HepG2 (cell line): ENCODE measurements at regions not wholly inside any gene's neighbourhood (a gene's known extent, or its start where the extent isn't known, plus 50 kb on each side); places are given as distances from the start of the nearest gene placed in this dataset.

Experiments used
- ATAC-seq: fragments of 200-7000 bp; cut with Tn5 transposase; 3 replicates; pipeline ENCODE4 v1.9.1; 2020; ENCODE audit warnings: mild to moderate bottlenecking, moderate library complexity
- BruUV-seq: library from RNA; stranded (reverse); fragments of 400-500 nt; replicated peaks from 2 replicates; lab custom pipeline; 2021; lab: Mats Ljungman, UMichigan
- CTCF ChIA-PET: fragments of 300-600 bp; formaldehyde crosslinking; extraction: SDS; loops from one replicate; lab custom pipeline; 2021; ENCODE audit warnings: low total read pairs, inconsistent platforms, low intra/inter-chr PET ratio; lab: Yijun Ruan, JAX
- POLR2A ChIA-PET: fragments of 350-600 bp; sonication (Branson Sonifier 250); formaldehyde crosslinking; loops from one replicate; lab custom pipeline; 2020; ENCODE audit warnings: antibody characterized with exemption, inconsistent platforms; lab: Yijun Ruan, JAX
- DNase-seq: peaks from one replicate; pipeline ENCODE4 v3.0.0-alpha.2; 2015; ENCODE audit warnings: low spot score
- FAIRE-seq: peaks from 3 replicates; lab custom pipeline; 2011; peaks lifted over from hg19 to GRCh38; lab: Jason Lieb, UNC
- H2AFZ ChIP-seq: one replicate; pipeline ENCODE4 v1.6.1; 2011; ENCODE audit warnings: low read length, inconsistent platforms
- H3K27ac ChIP-seq: fragments of 300-600 bp; 3 replicates; pipeline ENCODE4 v1.8.0; 2011; ENCODE audit warnings: mixed run types, mild to moderate bottlenecking, mixed read lengths, low read length, inconsistent platforms; ENCODE audit not compliant: insufficient read depth; ENCODE audit errors: extremely low read length
- H3K27me3 ChIP-seq, 2 experiments: fragments of 200-600 bp in 1 of 2; 2 replicates in 1 of 2; 3 replicates in 1 of 2; pipeline versions ENCODE4 v1.6.0 to v1.8.0; 2011; ENCODE audit warnings: low read length in 2 of 2, mild to moderate bottlenecking in 2 of 2, moderate library complexity in 2 of 2, inconsistent platforms in 1 of 2; ENCODE audit not compliant: insufficient read depth in 2 of 2, control insufficient read depth in 1 of 2
- H3K36me3 ChIP-seq, 2 experiments: fragments of 200-600 bp in 1 of 2; replicated peaks in 1 of 2; 2 replicates in 1 of 2; 3 replicates in 1 of 2; pipeline versions ENCODE4 v1.5.1 to v1.8.0; 2011; ENCODE audit warnings: low read length in 2 of 2, inconsistent platforms in 1 of 2; ENCODE audit not compliant: insufficient read depth in 2 of 2, control insufficient read depth in 1 of 2
- H3K4me1 ChIP-seq: 2 replicates; pipeline ENCODE4 v1.5.1; 2012; ENCODE audit warnings: low read length, inconsistent platforms; ENCODE audit not compliant: insufficient read depth
- H3K4me2 ChIP-seq: 2 replicates; pipeline ENCODE4 v1.6.0; 2011; ENCODE audit warnings: low read depth, low read length, inconsistent platforms
- H3K4me3 ChIP-seq, 3 experiments: fragments of 200-600 bp in 1 of 3; sonication (generic), shearing (Covaris generic) in 1 of 3; replicated peaks in 1 of 3; 2 replicates each; pipeline ENCODE4 v1.5.1; 2011 to 2016; ENCODE audit warnings: low read length in 3 of 3, inconsistent platforms in 2 of 3, low read depth in 2 of 3, mild to moderate bottlenecking in 2 of 3, control low read depth in 1 of 3, mixed read lengths in 1 of 3; ENCODE audit not compliant: insufficient read depth in 1 of 3
- H3K79me2 ChIP-seq: one replicate; pipeline ENCODE4 v1.6.1; 2011; ENCODE audit warnings: low read length, inconsistent platforms; ENCODE audit not compliant: insufficient read depth
- H3K9ac ChIP-seq: 2 replicates; pipeline ENCODE4 v1.6.0; 2011; ENCODE audit warnings: mild to moderate bottlenecking, low read depth, low read length, inconsistent platforms; ENCODE audit not compliant: insufficient read depth
- H3K9me3 ChIP-seq: 2 replicates; pipeline ENCODE4 v1.5.1; 2012; ENCODE audit warnings: mild to moderate bottlenecking, low read length
- H4K20me1 ChIP-seq: 2 replicates; pipeline ENCODE4 v1.6.0; 2011; ENCODE audit warnings: inconsistent platforms, mild to moderate bottlenecking, low read length, moderate library complexity; ENCODE audit not compliant: insufficient read depth
- BORCS8-MEF2B ChIP-seq: sonication (generic); formaldehyde crosslinking; IDR thresholded peaks from 2 replicates; pipeline ENCODE4 v1.8.0; 2022; ENCODE audit warnings: mild to moderate bottlenecking, missing genetic modification reagents
- CEBPG ChIP-seq: IDR thresholded peaks from 2 replicates; pipeline ENCODE4 v1.6.1; 2016
- HNRNPLL ChIP-seq: fragments of 200-400 bp; formaldehyde crosslinking; IDR thresholded peaks from 2 replicates; pipeline ENCODE4 v1.6.1; 2017; ENCODE audit warnings: mild to moderate bottlenecking, low read depth, low read length; ENCODE audit not compliant: poor library complexity, severe bottlenecking
- LCORL ChIP-seq, 2 experiments: fragments of 450-650 bp in 1 of 2; sonication (generic) in 1 of 2; formaldehyde crosslinking in 1 of 2; IDR thresholded peaks; 2 replicates each; pipeline versions ENCODE4 v1.5.0 to v1.6.1; 2017 to 2020; ENCODE audit warnings: antibody characterized with exemption in 1 of 2, missing genetic modification reagents in 1 of 2
- NR2F1 ChIP-seq, 2 experiments: fragments of 450-650 bp in 1 of 2; formaldehyde crosslinking in 1 of 2; IDR thresholded peaks; 2 replicates each; pipeline versions ENCODE4 v1.5.0 to v1.6.1; 2016 to 2020; ENCODE audit warnings: mild to moderate bottlenecking in 1 of 2, missing compliant biosample characterization in 1 of 2, missing genetic modification reagents in 1 of 2, moderate library complexity in 1 of 2
- SKI ChIP-seq: fragments of 450-650 bp; IDR thresholded peaks from one replicate; pipeline ENCODE4 v1.6.1; 2018; ENCODE audit warnings: mild to moderate bottlenecking; ENCODE audit not compliant: partially characterized antibody
- SMC3 ChIP-seq: IDR thresholded peaks from 2 replicates; pipeline ENCODE4 v1.6.1; 2011; ENCODE audit warnings: low read length, improper control_type of control experiment
- ZFP36L2 ChIP-seq: sonication (generic); formaldehyde crosslinking; IDR thresholded peaks from 2 replicates; pipeline ENCODE4 v1.4.0; 2020; ENCODE audit warnings: missing genetic modification reagents
- ZNF253 ChIP-seq: sonication (generic); formaldehyde crosslinking; IDR thresholded peaks from 2 replicates; pipeline ENCODE4 v1.8.0; 2022; ENCODE audit warnings: mild to moderate bottlenecking, missing genetic modification reagents, borderline replicate concordance
- ZNF326 ChIP-seq: sonication (generic); formaldehyde crosslinking; IDR thresholded peaks from 2 replicates; pipeline ENCODE4 v1.4.0; 2020; ENCODE audit warnings: missing genetic modification reagents, borderline replicate concordance
- ZNF33B ChIP-seq: sonication (generic); formaldehyde crosslinking; IDR thresholded peaks from 2 replicates; pipeline ENCODE4 v1.5.1; 2020; ENCODE audit warnings: mild to moderate bottlenecking, missing genetic modification reagents
- ZNF460 ChIP-seq: sonication (generic); formaldehyde crosslinking; IDR thresholded peaks from 2 replicates; pipeline ENCODE4 v1.5.1; 2020; ENCODE audit warnings: missing genetic modification reagents, mild to moderate bottlenecking, borderline replicate concordance
- ZNF670 ChIP-seq: sonication (generic); formaldehyde crosslinking; IDR thresholded peaks from 2 replicates; pipeline ENCODE4 v1.8.0; 2022; ENCODE audit warnings: mild to moderate bottlenecking, missing genetic modification reagents, borderline replicate concordance
- ZNF713 ChIP-seq: sonication (generic); formaldehyde crosslinking; IDR thresholded peaks from 2 replicates; pipeline ENCODE4 v1.4.0; 2020; ENCODE audit warnings: mild to moderate bottlenecking, missing genetic modification reagents
- WGBS: methylation state at CpG from one replicate; pipeline ENCODE4 v1.1.6; 2017; ENCODE audit warnings: low lambda C conversion rate; 5-methylcytosine and 5-hydroxymethylcytosine counted together
- in situ Hi-C: cut with HindIII; loops from 2 replicates; pipeline ENCODE4 v1.10.0; 2017; ENCODE audit warnings: low pct_unique_long_range_greater_than_20kb; ENCODE audit not compliant: extremely low pct_ligation_motif_present
- intact Hi-C: fragments of 100-400 bp; cut with micrococcal nuclease; formaldehyde crosslinking; loops from one replicate; pipeline ENCODE4 v1.10.0; 2022; ENCODE audit not compliant: unreplicated experiment
- TF ChIP-seq, protein P1 (sequence below): conservative IDR thresholded peaks from 2 replicates; pipeline ENCODE4 v1.6.1; 2018; ENCODE audit warnings: missing genetic modification reagents
- TF ChIP-seq, protein P2 (sequence below): sonication (generic); formaldehyde crosslinking; IDR thresholded peaks from 2 replicates; pipeline ENCODE4 v1.5.1; 2020; ENCODE audit warnings: mild to moderate bottlenecking, missing genetic modification reagents, borderline replicate concordance
- TF ChIP-seq, protein P3 (sequence below): IDR thresholded peaks from 2 replicates; pipeline ENCODE4 v1.6.1; 2016; ENCODE audit warnings: mild to moderate bottlenecking

DNA sequence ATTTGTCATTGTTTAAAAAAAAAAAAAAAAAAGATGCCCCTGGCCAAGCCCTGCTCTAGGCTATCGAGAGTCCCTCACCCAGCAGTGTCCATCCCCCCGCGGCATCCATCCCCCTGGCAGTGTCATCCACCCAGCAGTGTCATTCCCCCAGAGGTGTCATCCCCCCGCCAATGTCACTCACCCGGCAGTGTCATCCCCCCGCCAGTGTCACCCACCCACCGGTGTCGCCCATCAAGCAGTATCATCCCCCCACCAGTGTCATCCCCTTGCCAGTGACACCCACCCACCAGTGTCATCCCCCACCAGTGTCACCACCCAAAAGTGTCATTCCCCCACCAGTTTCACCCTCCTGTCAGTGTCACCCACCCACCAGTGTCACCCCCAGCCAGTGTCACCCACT lies 99.3 kb upstream of the PRR20G start:
- no TSS peak for BruUV-seq
- CTCF ChIA-PET = no interaction called here

More for the DNA sequence above, 99.3 kb upstream of the PRR20G start:
- no peaks in the 10 kb centered on the region for H3K9me3 ChIP-seq
- H3K27me3 ChIP-seq = peaks cover 0 to 52% of the 10 kb centered on the region in 2 experiments; a peak in 3 of 5 replicates
- ATAC-seq = no peak
- no peak overlapping the region for H3K4me3 ChIP-seq
- POLR2A ChIA-PET = no interaction called here
- in situ Hi-C loops (no loop called here), intact Hi-C loops (no loop called here)
- no peaks in the 10 kb centered on the region for H3K79me2 ChIP-seq
- no peak overlapping the region for H3K27ac ChIP-seq
- H2AFZ ChIP-seq = no peak overlapping the region
- no peak overlapping the region for H3K9ac ChIP-seq
- no peak for DNase-seq
- H4K20me1 ChIP-seq = no peaks in the 10 kb centered on the region
- FAIRE-seq = no peak
- no peaks in the 10 kb centered on the region for H3K36me3 ChIP-seq
- H3K4me1 ChIP-seq = no peaks in the 10 kb centered on the region
- no peak overlapping the region for H3K4me2 ChIP-seq
- 47% methylated on average over 8 of the region's 8 CpGs for WGBS
- TF ChIP-seq CEBPG (no peak), LCORL (IDR thresholded peaks at IDR 0.05) (no peak), LCORL (CRISPR knock-in tag; IDR thresholded peaks at IDR 0.05) (no peak), ZNF460 (CRISPR knock-in tag) (no peak), ZNF253 (CRISPR knock-in tag) (no peak), ZNF33B (CRISPR knock-in tag) (no peak), BORCS8-MEF2B (CRISPR knock-in tag) (no peak), NR2F1 (CRISPR knock-in tag; IDR thresholded peaks at IDR 0.05) (no peak), SKI (no peak), ZNF326 (CRISPR knock-in tag) (no peak), ZNF713 (CRISPR knock-in tag) (no peak), SMC3 (no peak), ZNF670 (CRISPR knock-in tag) (no peak), HNRNPLL (no peak), ZFP36L2 (CRISPR knock-in tag) (no peak)
- TF ChIP-seq, protein P1, sequence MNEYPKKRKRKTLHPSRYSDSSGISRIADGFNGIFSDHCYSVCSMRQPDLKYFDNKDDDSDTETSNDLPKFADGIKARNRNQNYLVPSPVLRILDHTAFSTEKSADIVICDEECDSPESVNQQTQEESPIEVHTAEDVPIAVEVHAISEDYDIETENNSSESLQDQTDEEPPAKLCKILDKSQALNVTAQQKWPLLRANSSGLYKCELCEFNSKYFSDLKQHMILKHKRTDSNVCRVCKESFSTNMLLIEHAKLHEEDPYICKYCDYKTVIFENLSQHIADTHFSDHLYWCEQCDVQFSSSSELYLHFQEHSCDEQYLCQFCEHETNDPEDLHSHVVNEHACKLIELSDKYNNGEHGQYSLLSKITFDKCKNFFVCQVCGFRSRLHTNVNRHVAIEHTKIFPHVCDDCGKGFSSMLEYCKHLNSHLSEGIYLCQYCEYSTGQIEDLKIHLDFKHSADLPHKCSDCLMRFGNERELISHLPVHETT (CRISPR knock-in tag) = no peak
- TF ChIP-seq, protein P2, sequence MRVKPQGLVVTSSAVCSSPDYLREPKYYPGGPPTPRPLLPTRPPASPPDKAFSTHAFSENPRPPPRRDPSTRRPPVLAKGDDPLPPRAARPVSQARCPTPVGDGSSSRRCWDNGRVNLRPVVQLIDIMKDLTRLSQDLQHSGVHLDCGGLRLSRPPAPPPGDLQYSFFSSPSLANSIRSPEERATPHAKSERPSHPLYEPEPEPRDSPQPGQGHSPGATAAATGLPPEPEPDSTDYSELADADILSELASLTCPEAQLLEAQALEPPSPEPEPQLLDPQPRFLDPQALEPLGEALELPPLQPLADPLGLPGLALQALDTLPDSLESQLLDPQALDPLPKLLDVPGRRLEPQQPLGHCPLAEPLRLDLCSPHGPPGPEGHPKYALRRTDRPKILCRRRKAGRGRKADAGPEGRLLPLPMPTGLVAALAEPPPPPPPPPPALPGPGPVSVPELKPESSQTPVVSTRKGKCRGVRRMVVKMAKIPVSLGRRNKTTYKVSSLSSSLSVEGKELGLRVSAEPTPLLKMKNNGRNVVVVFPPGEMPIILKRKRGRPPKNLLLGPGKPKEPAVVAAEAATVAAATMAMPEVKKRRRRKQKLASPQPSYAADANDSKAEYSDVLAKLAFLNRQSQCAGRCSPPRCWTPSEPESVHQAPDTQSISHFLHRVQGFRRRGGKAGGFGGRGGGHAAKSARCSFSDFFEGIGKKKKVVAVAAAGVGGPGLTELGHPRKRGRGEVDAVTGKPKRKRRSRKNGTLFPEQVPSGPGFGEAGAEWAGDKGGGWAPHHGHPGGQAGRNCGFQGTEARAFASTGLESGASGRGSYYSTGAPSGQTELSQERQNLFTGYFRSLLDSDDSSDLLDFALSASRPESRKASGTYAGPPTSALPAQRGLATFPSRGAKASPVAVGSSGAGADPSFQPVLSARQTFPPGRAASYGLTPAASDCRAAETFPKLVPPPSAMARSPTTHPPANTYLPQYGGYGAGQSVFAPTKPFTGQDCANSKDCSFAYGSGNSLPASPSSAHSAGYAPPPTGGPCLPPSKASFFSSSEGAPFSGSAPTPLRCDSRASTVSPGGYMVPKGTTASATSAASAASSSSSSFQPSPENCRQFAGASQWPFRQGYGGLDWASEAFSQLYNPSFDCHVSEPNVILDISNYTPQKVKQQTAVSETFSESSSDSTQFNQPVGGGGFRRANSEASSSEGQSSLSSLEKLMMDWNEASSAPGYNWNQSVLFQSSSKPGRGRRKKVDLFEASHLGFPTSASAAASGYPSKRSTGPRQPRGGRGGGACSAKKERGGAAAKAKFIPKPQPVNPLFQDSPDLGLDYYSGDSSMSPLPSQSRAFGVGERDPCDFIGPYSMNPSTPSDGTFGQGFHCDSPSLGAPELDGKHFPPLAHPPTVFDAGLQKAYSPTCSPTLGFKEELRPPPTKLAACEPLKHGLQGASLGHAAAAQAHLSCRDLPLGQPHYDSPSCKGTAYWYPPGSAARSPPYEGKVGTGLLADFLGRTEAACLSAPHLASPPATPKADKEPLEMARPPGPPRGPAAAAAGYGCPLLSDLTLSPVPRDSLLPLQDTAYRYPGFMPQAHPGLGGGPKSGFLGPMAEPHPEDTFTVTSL (CRISPR knock-in tag) = no peak
- TF ChIP-seq, protein P3, sequence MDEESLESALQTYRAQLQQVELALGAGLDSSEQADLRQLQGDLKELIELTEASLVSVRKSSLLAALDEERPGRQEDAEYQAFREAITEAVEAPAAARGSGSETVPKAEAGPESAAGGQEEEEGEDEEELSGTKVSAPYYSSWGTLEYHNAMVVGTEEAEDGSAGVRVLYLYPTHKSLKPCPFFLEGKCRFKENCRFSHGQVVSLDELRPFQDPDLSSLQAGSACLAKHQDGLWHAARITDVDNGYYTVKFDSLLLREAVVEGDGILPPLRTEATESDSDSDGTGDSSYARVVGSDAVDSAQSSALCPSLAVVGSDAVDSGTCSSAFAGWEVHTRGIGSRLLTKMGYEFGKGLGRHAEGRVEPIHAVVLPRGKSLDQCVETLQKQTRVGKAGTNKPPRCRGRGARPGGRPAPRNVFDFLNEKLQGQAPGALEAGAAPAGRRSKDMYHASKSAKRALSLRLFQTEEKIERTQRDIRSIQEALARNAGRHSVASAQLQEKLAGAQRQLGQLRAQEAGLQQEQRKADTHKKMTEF (CRISPR knock-in tag) = no peak
